ENCODE measurements at regions not wholly inside any gene's neighbourhood (a gene's known extent, or its start where the extent isn't known, plus 50 kb on each side); places are given as distances from the start of the nearest gene placed in this dataset.
"Not testable (repeated sequence)": the region's sequence is repeated elsewhere in the genome, so short reads cannot be mapped to it uniquely, and the experiment has no call there.

GRCh38 chr5:158514319-158514985, 585.3 kb downstream of the EBF1 start:
- H3K36me3 ChIP-seq: no peaks in the 10 kb centered on the region
- H3K4me3 ChIP-seq: no peak overlapping the region
- H3K4me1 ChIP-seq (replicated peaks): peaks cover 13% of the 10 kb centered on the region
- peak in 1 of 2 experiments; percentile 32 for DNase-seq (ENCODE audit: low read depth in 1 of 2, low spot score in 2 of 2)
- H3K27me3 ChIP-seq (replicated peaks): no peaks in the 10 kb centered on the region
- no peak overlapping the region for H3K27ac ChIP-seq
- H3K9me3 ChIP-seq (replicated peaks): no peaks in the 10 kb centered on the region

GRCh38 chr5:158513490-158514318, 586.0 kb downstream of the EBF1 start:
- Histone ChIP-seq H3K4me1 (replicated peaks) (peaks cover 8% of the 10 kb centered on the region), H3K9me3 (replicated peaks) (no peaks in the 10 kb centered on the region), H3K4me3 (no peak overlapping the region), H3K27ac (no peak overlapping the region), H3K36me3 (no peaks in the 10 kb centered on the region), H3K27me3 (replicated peaks) (no peaks in the 10 kb centered on the region)
- DNase-seq (ENCODE audit: low read depth in 1 of 2, low spot score in 2 of 2): no peak

- no peak for DNase-seq (ENCODE audit: low read depth in 1 of 2, low spot score in 2 of 2)
- Histone ChIP-seq H3K27ac (no peak overlapping the region), H3K4me1 (replicated peaks) (peaks cover 8% of the 10 kb centered on the region), H3K27me3 (replicated peaks) (no peaks in the 10 kb centered on the region), H3K36me3 (no peaks in the 10 kb centered on the region), H3K4me3 (no peak overlapping the region), H3K9me3 (replicated peaks) (no peaks in the 10 kb centered on the region)
Measured at GRCh38 chr5:158511454-158511853, 588.3 kb downstream of the EBF1 start.

- Histone ChIP-seq H3K9me3 (replicated peaks) (0 out of 2 replicates have a peak, but pooled peaks cover 2% of the 10 kb centered on the region), H3K27ac (no peak overlapping the region), H3K4me1 (replicated peaks) (peaks cover 8% of the 10 kb centered on the region), H3K27me3 (replicated peaks) (no peaks in the 10 kb centered on the region), H3K36me3 (no peaks in the 10 kb centered on the region), H3K4me3 (no peak overlapping the region)
- no peak for DNase-seq (ENCODE audit: low read depth in 1 of 2, low spot score in 2 of 2)
Measured at GRCh38 chr5:158510479-158510878, 589.2 kb downstream of the EBF1 start.

- Histone ChIP-seq H3K9me3 (replicated peaks) (0 out of 2 replicates have a peak, but pooled peaks cover 2% of the 10 kb centered on the region), H3K4me3 (no peak overlapping the region), H3K4me1 (replicated peaks) (no peaks in the 10 kb centered on the region), H3K36me3 (no peaks in the 10 kb centered on the region), H3K27me3 (replicated peaks) (no peaks in the 10 kb centered on the region), H3K27ac (no peak overlapping the region)
- DNase-seq (ENCODE audit: low read depth in 1 of 2, low spot score in 2 of 2): no peak
Measured at GRCh38 chr5:158506648-158507047, 593.1 kb downstream of the EBF1 start.

GRCh38 chr5:158502686-158503085, 597.0 kb downstream of the EBF1 start:
- no peak overlapping the region for H3K27ac ChIP-seq
- 0 out of 2 replicates have a peak, but pooled peaks cover 2% of the 10 kb centered on the region for H3K9me3 ChIP-seq (replicated peaks)
- H3K36me3 ChIP-seq: no peaks in the 10 kb centered on the region
- H3K4me3 ChIP-seq: no peak overlapping the region
- no peaks in the 10 kb centered on the region for H3K27me3 ChIP-seq (replicated peaks)
- H3K4me1 ChIP-seq (replicated peaks): no peaks in the 10 kb centered on the region
- no peak for DNase-seq (ENCODE audit: low read depth in 1 of 2, low spot score in 2 of 2)

GRCh38 chr5:158499892-158500418, 599.8 kb downstream of the EBF1 start:
- no peaks in the 10 kb centered on the region for H3K36me3 ChIP-seq
- H3K27ac ChIP-seq: no peak overlapping the region
- no peak for DNase-seq (ENCODE audit: low read depth in 1 of 2, low spot score in 2 of 2)
- H3K27me3 ChIP-seq (replicated peaks): no peaks in the 10 kb centered on the region
- H3K4me1 ChIP-seq (replicated peaks): no peaks in the 10 kb centered on the region
- no peak overlapping the region for H3K4me3 ChIP-seq
- no peaks in the 10 kb centered on the region for H3K9me3 ChIP-seq (replicated peaks)

GRCh38 chr5:158499075-158499891, 600.4 kb downstream of the EBF1 start:
- H3K36me3 ChIP-seq: no peaks in the 10 kb centered on the region
- H3K4me3 ChIP-seq: no peak overlapping the region
- DNase-seq (ENCODE audit: low read depth in 1 of 2, low spot score in 2 of 2): no peak
- H3K9me3 ChIP-seq (replicated peaks): no peaks in the 10 kb centered on the region
- no peak overlapping the region for H3K27ac ChIP-seq
- H3K4me1 ChIP-seq (replicated peaks): no peaks in the 10 kb centered on the region
- no peaks in the 10 kb centered on the region for H3K27me3 ChIP-seq (replicated peaks)

- H3K4me3 ChIP-seq: no peak overlapping the region
- H3K4me1 ChIP-seq (replicated peaks): no peaks in the 10 kb centered on the region
- H3K9me3 ChIP-seq (replicated peaks): no peaks in the 10 kb centered on the region
- H3K27ac ChIP-seq: no peak overlapping the region
- H3K27me3 ChIP-seq (replicated peaks): no peaks in the 10 kb centered on the region
- no peaks in the 10 kb centered on the region for H3K36me3 ChIP-seq
- no peak for DNase-seq (ENCODE audit: low read depth in 1 of 2, low spot score in 2 of 2)
Measured at GRCh38 chr5:158496624-158497023, 603.1 kb downstream of the EBF1 start.

GRCh38 chr5:158494541-158494940, 605.2 kb downstream of the EBF1 start:
- H3K27me3 ChIP-seq (replicated peaks): no peaks in the 10 kb centered on the region

GRCh38 chr5:158494044-158494443, 605.7 kb downstream of the EBF1 start:
- not testable (repeated sequence) for H3K4me3 ChIP-seq; DNase-seq (ENCODE audit: low read depth in 1 of 2, low spot score in 2 of 2); H3K27me3 ChIP-seq (replicated peaks); H3K9me3 ChIP-seq (replicated peaks); H3K27ac ChIP-seq; H3K36me3 ChIP-seq
- H3K4me1 ChIP-seq (replicated peaks): peaks cover 18% of the 10 kb centered on the region

More at GRCh38 chr5:158494541-158494940, 605.2 kb downstream of the EBF1 start:
- no peak overlapping the region for H3K4me3 ChIP-seq
- H3K36me3 ChIP-seq: no peaks in the 10 kb centered on the region
- no peak overlapping the region for H3K27ac ChIP-seq
- peaks cover 16% of the 10 kb centered on the region for H3K4me1 ChIP-seq (replicated peaks)
- DNase-seq (ENCODE audit: low read depth in 1 of 2, low spot score in 2 of 2): no peak
- no peaks in the 10 kb centered on the region for H3K9me3 ChIP-seq (replicated peaks)

- H3K36me3 ChIP-seq: no peaks in the 10 kb centered on the region
- peaks cover 18% of the 10 kb centered on the region for H3K4me1 ChIP-seq (replicated peaks)
- H3K27ac ChIP-seq: no peak overlapping the region
- DNase-seq (ENCODE audit: low read depth in 1 of 2, low spot score in 2 of 2): no peak
- no peak overlapping the region for H3K4me3 ChIP-seq
- no peaks in the 10 kb centered on the region for H3K9me3 ChIP-seq (replicated peaks)
- H3K27me3 ChIP-seq (replicated peaks): no peaks in the 10 kb centered on the region
Measured at GRCh38 chr5:158492841-158493242, 606.9 kb downstream of the EBF1 start.

- no peak overlapping the region for H3K27ac ChIP-seq
- H3K9me3 ChIP-seq (replicated peaks): no peaks in the 10 kb centered on the region
- H3K4me1 ChIP-seq (replicated peaks): peaks cover 18% of the 10 kb centered on the region
- H3K27me3 ChIP-seq (replicated peaks): no peaks in the 10 kb centered on the region
- DNase-seq (ENCODE audit: low read depth in 1 of 2, low spot score in 2 of 2): no peak
- H3K4me3 ChIP-seq: no peak overlapping the region
- H3K36me3 ChIP-seq: no peaks in the 10 kb centered on the region
Measured at GRCh38 chr5:158492136-158492535, 607.6 kb downstream of the EBF1 start.

Measured in SJSA1 (cell line).